Nephron (organoid): ENCODE measurements at regions not wholly inside any gene's neighbourhood (a gene's known extent, or its start where the extent isn't known, plus 50 kb on each side); places are given as distances from the start of the nearest gene placed in this dataset.

Experiments
- H3K27ac Mint-ChIP-seq, 3 experiments: 2 replicates each; pipeline ENCODE4 v1.8.0; 2020; ENCODE audit warnings: mixed read lengths in 3 of 3, mild to moderate bottlenecking in 2 of 3, moderate library complexity in 1 of 3
- H3K27me3 Mint-ChIP-seq: 2 replicates; pipeline ENCODE4 v1.8.0; 2021; ENCODE audit warnings: low read depth, mild to moderate bottlenecking, moderate library complexity, mixed read lengths
- H3K36me3 Mint-ChIP-seq: 2 replicates; pipeline ENCODE4 v1.8.0; 2020; ENCODE audit warnings: low read depth, mixed read lengths
- H3K4me1 Mint-ChIP-seq: 2 replicates; pipeline ENCODE4 v1.8.0; 2020; ENCODE audit warnings: mixed read lengths
- H3K4me3 Mint-ChIP-seq, 3 experiments: 2 replicates each; pipeline ENCODE4 v1.8.0; 2020; ENCODE audit warnings: mild to moderate bottlenecking in 3 of 3, mixed read lengths in 3 of 3, moderate library complexity in 2 of 3
- H3K9me3 Mint-ChIP-seq: 2 replicates; pipeline ENCODE4 v1.8.0; 2020; ENCODE audit warnings: mixed read lengths
- CTCF ChIP-seq, 3 experiments: fragments of 200-600 bp; sonication (generic); IDR thresholded peaks; one replicate each; pipeline ENCODE4 v1.5.0; 2021; ENCODE audit warnings: antibody characterized with exemption in 3 of 3; ENCODE audit not compliant: unreplicated experiment in 3 of 3

GRCh38 chr5:162429142-162429541 is 361.6 kb downstream of the GABRG2 start:
- H3K4me3 Mint-ChIP-seq: no peak overlapping the region
- H3K36me3 Mint-ChIP-seq: no peaks in the 10 kb centered on the region
- no peak for TF ChIP-seq CTCF (IDR thresholded peaks at IDR 0.05; ENCODE audit: unreplicated experiment in 3 of 3)
- H3K9me3 Mint-ChIP-seq: no peaks in the 10 kb centered on the region
- H3K27me3 Mint-ChIP-seq: no peaks in the 10 kb centered on the region
- peaks cover 2% of the 10 kb centered on the region for H3K4me1 Mint-ChIP-seq
- H3K27ac Mint-ChIP-seq: no peak overlapping the region

DNA sequence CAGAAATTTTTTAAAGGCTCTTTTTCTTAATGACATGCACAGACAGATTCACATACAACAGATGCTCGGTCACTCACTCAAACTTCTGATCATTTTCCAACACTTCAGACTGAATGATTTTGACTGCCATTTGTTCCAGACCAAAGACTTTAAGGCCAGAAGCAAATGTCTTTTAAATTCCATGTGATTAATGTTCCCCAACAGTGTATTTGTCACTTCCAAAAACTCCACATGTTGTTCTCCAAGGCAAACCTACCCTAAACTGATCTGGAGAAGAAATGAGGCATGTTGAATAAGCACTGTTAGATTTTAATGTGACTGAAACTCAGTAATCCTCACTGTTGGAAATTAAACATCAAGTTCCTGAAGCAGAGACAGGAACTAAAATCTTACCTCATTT is 366.7 kb downstream of the GABRG2 start:
- Mint-ChIP-seq H3K27ac (peak overlapping the region; percentile 21 to 83 (median 61)), H3K36me3 (no peaks in the 10 kb centered on the region), H3K4me1 (peaks cover 22% of the 10 kb centered on the region), H3K27me3 (no peaks in the 10 kb centered on the region), H3K4me3 (no peak overlapping the region), H3K9me3 (no peaks in the 10 kb centered on the region)
- TF ChIP-seq CTCF (IDR thresholded peaks at IDR 0.05; ENCODE audit: unreplicated experiment in 3 of 3): no peak

DNA sequence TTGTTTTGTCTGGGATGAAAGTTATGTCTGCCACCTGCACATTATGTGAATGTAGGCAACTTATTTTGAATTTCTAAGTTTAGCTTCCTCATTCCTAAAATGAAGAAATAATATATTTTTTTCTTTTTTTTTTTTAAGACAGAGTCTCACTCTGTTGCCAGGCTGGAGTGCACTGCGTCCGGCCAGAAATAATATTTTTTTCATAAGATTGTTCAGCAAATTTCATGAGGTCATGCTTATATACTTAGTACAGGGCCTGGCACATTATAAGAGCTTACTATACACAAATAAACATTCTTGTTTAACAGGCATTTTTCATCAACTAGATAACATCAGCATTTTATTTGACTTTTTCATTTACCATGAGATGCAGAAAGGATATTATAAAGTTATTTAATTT is 368.5 kb downstream of the GABRG2 start:
- Mint-ChIP-seq H3K9me3 (no peaks in the 10 kb centered on the region), H3K27ac (no peak overlapping the region), H3K36me3 (no peaks in the 10 kb centered on the region), H3K4me3 (no peak overlapping the region), H3K27me3 (no peaks in the 10 kb centered on the region), H3K4me1 (peaks cover 25% of the 10 kb centered on the region)
- TF ChIP-seq CTCF (IDR thresholded peaks at IDR 0.05; ENCODE audit: unreplicated experiment in 3 of 3): no peak

DNA sequence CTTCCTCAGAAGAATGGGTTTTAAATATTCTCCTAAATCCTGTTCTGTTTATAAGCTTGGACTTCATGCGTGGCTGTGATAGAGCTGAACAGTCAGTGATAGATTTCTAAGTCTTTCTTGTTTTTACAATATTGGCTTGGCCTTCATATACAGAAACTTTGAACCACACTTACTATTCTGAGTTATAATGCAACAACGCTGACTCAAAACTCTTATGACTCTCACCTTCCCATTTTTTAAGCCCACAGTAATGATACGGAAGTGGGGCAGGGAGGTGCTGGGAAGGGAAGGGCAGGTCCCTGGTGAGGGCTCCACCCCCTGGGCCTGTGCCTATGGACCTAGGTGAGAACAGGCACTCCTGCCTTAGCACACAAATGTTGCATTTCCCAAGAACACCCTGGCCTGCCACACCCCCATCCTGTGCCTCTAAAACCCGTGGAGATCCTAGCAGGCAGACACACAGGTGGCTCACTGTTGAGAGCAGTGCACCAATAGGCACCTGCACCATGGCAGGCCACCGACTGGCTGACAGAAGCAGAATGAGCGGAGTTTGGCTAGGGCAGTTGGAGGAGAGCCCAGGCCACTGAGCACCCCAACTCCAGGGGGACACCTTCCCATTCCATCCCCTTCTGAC is 376.7 kb downstream of the GABRG2 start:
- no peaks in the 10 kb centered on the region for H3K9me3 Mint-ChIP-seq
- H3K27me3 Mint-ChIP-seq: no peaks in the 10 kb centered on the region
- H3K4me1 Mint-ChIP-seq: peaks cover 3% of the 10 kb centered on the region
- H3K4me3 Mint-ChIP-seq: no peak overlapping the region
- no peaks in the 10 kb centered on the region for H3K36me3 Mint-ChIP-seq
- no peak for TF ChIP-seq CTCF (IDR thresholded peaks at IDR 0.05; ENCODE audit: unreplicated experiment in 3 of 3)
- no peak overlapping the region for H3K27ac Mint-ChIP-seq

GRCh38 chr5:162456086-162456485 is 388.5 kb downstream of the GABRG2 start:
- Mint-ChIP-seq H3K4me1 (no peaks in the 10 kb centered on the region), H3K4me3 (no peak overlapping the region), H3K36me3 (no peaks in the 10 kb centered on the region), H3K27ac (no peak overlapping the region), H3K9me3 (peaks cover 20% of the 10 kb centered on the region), H3K27me3 (no peaks in the 10 kb centered on the region)
- TF ChIP-seq CTCF (IDR thresholded peaks at IDR 0.05; ENCODE audit: unreplicated experiment in 3 of 3): no peak

DNA sequence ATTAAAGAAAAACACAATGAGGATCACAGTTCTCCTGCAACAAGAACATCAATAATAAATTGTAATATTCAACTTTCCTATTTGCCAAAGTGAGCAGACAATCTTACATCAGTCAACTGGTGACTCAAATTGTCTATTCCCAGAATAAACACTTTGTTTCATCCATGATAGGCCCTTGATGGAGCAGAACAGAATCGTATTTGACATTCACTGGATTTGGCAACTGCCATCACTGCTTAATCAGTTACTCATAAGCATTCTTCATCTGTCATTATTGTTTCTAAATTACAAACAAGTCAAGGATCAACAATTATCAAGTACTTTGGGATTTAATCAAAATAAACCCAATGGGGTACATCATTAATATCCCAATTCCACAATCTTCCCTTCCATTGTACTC is 398.4 kb downstream of the GABRG2 start:
- Mint-ChIP-seq H3K27ac (no peak overlapping the region), H3K36me3 (no peaks in the 10 kb centered on the region), H3K4me3 (no peak overlapping the region), H3K27me3 (no peaks in the 10 kb centered on the region), H3K4me1 (no peaks in the 10 kb centered on the region), H3K9me3 (no peaks in the 10 kb centered on the region)
- TF ChIP-seq CTCF (IDR thresholded peaks at IDR 0.05; ENCODE audit: unreplicated experiment in 3 of 3): no peak
